ENCODE measurements at regions not wholly inside any gene's neighbourhood (a gene's known extent, or its start where the extent isn't known, plus 50 kb on each side); places are given as distances from the start of the nearest gene placed in this dataset.

- TF ChIP-seq CTCF (conservative IDR thresholded peaks at IDR 0.05; ENCODE audit: low read depth, low read length) (no peak), EZH2phosphoT487 (IDR thresholded peaks at IDR 0.05; ENCODE audit: borderline replicate concordance, low read length) (no peak), EZH2 (IDR thresholded peaks at IDR 0.05; ENCODE audit: low read length, unreplicated experiment) (no peak)
These were observed 499.8 kb upstream of the CHORDC1 start for GRCh38 chr11:90722552-90723190.
